ENCODE measurements at regions not wholly inside any gene's neighbourhood (a gene's known extent, or its start where the extent isn't known, plus 50 kb on each side); places are given as distances from the start of the nearest gene placed in this dataset.
"Not testable (repeated sequence)": the region's sequence is repeated elsewhere in the genome, so short reads cannot be mapped to it uniquely, and the experiment has no call there.

- no peak for DNase-seq
Observed at GRCh38 chr6:92723390-92723931, 695.9 kb downstream of the EPHA7 start.

- DNase-seq: no peak
Observed at GRCh38 chr6:92719773-92720172, 699.6 kb downstream of the EPHA7 start.

- DNase-seq: no peak
Observed at GRCh38 chr6:92716638-92717037, 702.7 kb downstream of the EPHA7 start.

GRCh38 chr6:92715991-92716390 lies 703.4 kb downstream of the EPHA7 start:
- DNase-seq: peak in 1 of 3 donors; percentile 11

DNA sequence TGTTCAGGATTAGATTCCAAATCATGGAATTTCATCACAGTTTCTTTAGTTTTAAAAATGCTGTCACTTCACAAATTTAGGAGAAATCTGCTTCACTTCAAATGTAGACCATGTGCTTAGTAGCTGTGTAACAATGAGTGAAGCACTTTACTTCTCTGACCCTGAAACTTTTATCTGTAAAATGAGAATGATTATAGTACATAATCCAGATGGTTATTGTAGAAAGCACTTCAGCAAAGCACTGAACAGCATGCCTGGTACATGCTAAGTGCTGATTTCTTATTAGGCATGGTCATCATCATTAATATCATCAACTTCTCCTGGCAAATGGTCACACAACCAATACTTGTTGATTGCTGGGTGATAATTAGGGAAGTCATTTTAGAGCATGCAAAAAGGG lies 705.0 kb downstream of the EPHA7 start:
- DNase-seq: no peak

GRCh38 chr6:92710048-92710447 lies 709.3 kb downstream of the EPHA7 start:
- no peak for DNase-seq

GRCh38 chr6:92708945-92709344 lies 710.4 kb downstream of the EPHA7 start:
- DNase-seq: no peak

- no peak for DNase-seq
Observed at GRCh38 chr6:92708270-92708669, 711.1 kb downstream of the EPHA7 start.

DNA sequence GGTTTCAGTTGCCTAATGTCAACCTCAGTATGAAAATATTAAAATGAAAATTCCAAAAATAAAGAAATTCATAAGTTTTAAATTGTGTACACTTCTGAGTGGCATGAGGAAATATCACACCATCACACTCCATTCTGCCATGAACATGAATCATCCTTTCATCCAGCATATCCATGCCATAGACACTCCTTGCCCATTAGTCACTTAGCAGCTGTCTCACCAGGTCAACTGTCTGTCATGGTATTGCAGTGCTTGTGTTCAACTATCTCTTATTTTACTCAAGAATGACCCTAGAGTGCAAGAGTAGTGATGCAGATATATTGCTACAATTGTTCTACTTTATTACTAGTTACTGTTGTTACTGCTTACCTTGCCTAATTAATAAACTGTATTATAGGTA lies 712.4 kb downstream of the EPHA7 start:
- peak in 1 of 3 donors; percentile 15 for DNase-seq

- no peak for DNase-seq
Observed at GRCh38 chr6:92701425-92702096, 717.8 kb downstream of the EPHA7 start.

- no peak for DNase-seq
Observed at GRCh38 chr6:92700411-92700810, 718.9 kb downstream of the EPHA7 start.

- no peak for DNase-seq
Observed at GRCh38 chr6:92690997-92691599, 728.3 kb downstream of the EPHA7 start.

DNA sequence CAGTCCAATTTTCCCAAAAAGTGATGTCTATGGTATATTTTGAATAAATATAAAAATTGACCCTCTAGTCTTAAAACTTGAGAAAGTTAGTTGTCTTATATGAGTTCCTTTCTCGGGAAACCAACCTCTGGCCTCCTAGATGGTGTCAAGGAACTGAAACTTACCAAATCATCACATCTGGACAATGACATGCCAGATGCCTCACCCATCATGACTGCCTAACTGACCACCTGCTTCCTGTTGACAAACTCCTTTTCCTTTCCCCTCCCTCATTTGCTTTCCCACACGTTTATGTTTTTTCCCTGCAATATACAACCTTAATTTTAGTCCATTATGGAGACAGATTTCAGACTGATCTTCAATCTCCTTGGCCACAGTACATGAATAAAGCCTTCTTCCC lies 731.0 kb downstream of the EPHA7 start:
- no peak for DNase-seq

GRCh38 chr6:92687278-92687677 lies 732.1 kb downstream of the EPHA7 start:
- DNase-seq: no peak

DNA sequence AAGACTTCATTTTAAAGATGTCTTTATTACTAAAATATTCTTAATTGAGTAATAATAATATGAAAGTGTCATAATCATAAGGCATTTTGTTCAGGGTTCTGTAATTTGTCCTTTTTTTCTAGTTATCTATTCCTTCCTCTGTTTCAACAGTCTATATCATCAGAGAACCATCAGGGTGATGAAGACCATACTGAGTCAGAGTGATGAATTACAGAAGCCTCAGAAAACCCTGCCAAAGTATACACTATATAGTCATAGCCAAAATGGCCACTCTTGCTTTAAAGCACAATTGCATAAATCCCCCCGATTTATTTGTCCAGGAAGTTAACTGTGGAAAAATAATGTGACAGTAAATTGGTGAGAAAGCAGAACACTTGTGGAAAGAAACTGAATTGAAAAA lies 735.0 kb downstream of the EPHA7 start:
- DNase-seq: no peak

DNA sequence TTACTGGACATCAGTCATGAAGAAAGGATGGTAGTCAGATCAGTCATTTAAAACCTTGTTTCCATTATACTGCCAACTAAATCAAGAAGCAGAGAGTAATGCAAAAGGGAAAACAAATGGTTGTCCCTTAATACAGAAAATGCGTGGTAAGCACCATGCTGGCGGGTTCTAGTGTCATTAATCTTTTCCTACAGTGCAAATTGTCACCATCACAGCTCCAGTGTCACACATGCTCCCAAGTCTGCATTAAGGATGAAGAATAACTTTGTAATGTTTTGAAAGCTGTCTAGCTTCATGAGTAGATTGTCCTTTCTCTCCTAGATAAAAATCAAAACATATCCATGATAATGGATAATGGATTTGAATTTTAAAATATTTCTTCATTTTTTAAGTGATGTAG lies 735.6 kb downstream of the EPHA7 start:
- DNase-seq: no peak

DNA sequence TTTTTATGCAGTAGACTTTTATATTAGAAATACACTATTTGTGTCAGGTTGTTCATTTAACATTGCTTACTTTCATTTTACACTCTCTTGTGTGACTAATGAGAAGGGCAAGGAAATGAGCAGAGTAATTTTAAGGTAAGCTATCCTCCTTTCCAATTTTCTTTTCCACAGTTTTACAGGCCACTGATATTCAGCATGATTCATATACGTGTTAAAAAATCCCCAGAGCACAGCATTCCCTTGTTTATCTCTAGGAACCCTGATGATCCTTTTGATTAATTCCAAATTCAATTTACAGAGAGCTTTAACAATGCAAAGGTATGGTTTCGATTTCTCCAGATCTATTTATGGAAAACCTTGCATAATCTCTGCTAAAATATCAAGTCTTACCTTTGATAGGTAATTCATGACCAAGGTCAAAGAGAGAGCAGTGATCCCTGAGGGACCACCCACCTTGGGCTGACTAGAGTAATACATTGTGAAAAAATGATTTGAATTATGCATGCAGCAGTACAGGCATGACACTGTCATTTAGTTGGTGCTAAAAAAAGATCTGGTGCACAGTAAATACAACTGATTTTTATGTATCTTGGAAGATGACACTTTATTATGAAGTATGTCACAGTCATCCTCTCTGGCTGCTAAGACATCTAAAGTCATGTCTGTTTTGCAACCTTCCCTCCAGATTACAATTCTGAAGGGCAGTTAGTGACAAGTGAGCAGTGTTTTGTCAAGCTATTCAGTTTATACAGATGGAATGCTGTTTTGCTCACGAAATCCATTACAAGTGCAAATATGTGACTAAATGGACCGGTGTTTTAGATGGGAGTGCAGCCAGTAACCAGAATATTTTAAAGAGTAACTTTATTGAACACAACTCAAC lies 736.6 kb downstream of the EPHA7 start:
- DNase-seq: no peak

DNA sequence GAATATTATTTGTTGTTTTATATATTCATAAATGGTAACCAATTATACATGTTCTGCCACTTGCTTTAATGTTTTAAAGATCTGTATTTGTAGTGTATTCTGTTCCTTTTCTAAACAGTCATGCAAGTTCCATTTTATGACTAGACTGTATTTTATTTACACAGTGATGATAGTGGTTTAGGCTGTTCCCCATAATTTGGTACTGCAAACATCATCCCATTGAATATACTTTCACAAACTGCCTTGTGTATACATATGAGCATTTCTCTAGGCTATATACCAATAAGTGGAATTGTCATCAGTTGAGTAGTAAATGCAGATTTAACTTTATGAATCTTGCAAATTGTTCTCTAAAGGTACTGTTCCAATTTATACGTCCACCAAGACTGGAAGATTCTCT lies 738.0 kb downstream of the EPHA7 start:
- DNase-seq: no peak

- not testable (repeated sequence) for DNase-seq
Observed at GRCh38 chr6:92671462-92671861, 747.9 kb downstream of the EPHA7 start.

DNA sequence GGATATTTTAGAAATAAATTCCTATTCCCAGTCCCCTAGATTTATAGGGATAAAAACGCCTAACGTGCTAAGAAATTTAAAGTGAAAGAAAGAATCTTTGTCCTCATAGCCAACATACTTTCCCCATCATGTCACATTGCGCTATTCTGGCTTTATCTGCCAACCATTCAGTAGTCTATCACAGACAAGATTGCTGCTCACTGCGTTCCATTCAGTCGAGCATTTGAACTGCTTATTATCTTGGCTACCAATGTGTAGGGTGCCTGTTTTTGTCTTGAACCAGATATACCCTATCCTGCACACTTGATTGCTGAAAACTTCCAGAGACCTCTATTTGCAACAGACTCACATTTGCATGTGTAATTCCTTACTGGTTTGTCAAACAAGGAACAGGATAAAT lies 751.5 kb downstream of the EPHA7 start:
- DNase-seq: peak in 2 of 3 donors; percentile 9 to 35

DNA sequence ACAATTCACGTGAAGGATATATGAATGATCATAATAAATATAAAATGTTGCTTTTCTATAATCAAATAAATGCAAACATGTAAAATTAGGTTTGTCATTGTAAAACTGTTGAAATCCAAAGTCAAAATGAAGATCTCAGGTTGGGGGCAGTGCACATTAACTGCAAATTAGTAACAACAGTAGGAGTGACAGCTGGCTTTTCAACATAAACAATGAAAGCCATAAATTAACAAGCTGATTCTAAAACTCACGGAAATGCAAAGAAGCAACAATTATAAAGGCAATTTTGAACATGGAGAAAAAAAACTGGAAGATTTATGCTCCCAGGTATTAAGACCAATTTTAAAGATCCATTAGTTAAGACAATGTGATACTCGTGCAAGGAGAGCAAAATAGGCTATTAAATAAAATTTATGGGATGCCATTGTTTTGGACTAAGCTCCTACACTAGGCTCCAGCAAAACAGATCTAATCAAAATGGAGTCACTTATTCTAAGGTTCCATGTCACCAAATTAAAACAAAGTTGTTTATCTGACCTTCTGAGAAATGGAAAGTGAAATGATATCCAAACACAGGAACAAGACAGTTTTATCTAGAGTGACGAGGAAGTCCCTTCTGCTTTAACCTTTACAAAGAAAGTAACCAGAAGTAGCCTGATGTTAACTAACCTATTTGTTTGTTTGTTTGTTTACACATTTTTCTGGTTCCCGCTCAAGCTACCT lies 770.8 kb downstream of the EPHA7 start:
- DNase-seq: no peak

- no peak for DNase-seq
Observed at GRCh38 chr6:92647630-92648029, 771.7 kb downstream of the EPHA7 start.
